Breast epithelium (tissue), 3 donors: ENCODE measurements at regions not wholly inside any gene's neighbourhood (a gene's known extent, or its start where the extent isn't known, plus 50 kb on each side); places are given as distances from the start of the nearest gene placed in this dataset.

ENCODE experiments used
- CTCF ChIP-seq, 3 donors: fragments of 450-650 bp; IDR thresholded peaks; one replicate each; pipeline ENCODE4 v1.5.1; 2016 to 2017; ENCODE audit warnings: antibody characterized with exemption in 3 of 3, mild to moderate bottlenecking in 3 of 3, moderate library complexity in 3 of 3
- POLR2A ChIP-seq: fragments of 450-650 bp; IDR thresholded peaks from one replicate; pipeline ENCODE4 v1.6.1; 2016; ENCODE audit warnings: antibody characterized with exemption, mild to moderate bottlenecking, moderate library complexity
- POLR2AphosphoS5 ChIP-seq, 3 donors: sonication (generic); formaldehyde crosslinking; IDR thresholded peaks; one replicate each; pipeline ENCODE4 v1.6.1; 2017; ENCODE audit warnings: antibody characterized with exemption in 3 of 3

GRCh38 chr11:25734591-25735211 lies 597.2 kb upstream of the ANO3 start:
- TF ChIP-seq POLR2A (no peak), CTCF (IDR thresholded peaks at IDR 0.05) (no peak), POLR2AphosphoS5 (IDR thresholded peaks at IDR 0.05) (no peak)
